Right lung (tissue), 2 donors: ENCODE measurements at regions not wholly inside any gene's neighbourhood (a gene's known extent, or its start where the extent isn't known, plus 50 kb on each side); places are given as distances from the start of the nearest gene placed in this dataset.

Source experiments
- DNase-seq, 2 donors: peaks; one replicate each; pipeline ENCODE4 v3.0.0-alpha.2; 2013

DNA sequence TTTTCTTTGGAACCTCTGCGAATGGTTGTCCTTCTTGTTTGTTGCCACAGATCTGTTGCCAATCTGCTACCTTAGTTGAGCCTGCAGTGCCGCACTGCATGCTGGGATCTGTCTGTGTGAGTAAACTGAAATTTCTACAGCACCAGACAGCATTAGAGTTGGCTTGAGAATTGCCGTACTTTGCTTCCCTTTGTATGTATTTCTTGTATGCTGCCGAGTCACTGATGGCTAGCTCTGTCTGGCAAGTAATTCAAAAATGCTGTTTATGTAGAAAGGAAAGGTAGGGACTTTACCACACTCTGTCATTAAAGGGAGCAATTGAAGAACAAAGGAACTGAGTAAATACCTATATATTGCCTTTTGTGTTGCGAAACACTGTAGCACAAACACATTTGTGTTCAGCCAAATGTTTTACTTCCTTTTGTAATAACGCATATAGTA, 857.4 kb downstream of the USP25 start:
- DNase-seq = peak; percentile 45 to 49

DNA sequence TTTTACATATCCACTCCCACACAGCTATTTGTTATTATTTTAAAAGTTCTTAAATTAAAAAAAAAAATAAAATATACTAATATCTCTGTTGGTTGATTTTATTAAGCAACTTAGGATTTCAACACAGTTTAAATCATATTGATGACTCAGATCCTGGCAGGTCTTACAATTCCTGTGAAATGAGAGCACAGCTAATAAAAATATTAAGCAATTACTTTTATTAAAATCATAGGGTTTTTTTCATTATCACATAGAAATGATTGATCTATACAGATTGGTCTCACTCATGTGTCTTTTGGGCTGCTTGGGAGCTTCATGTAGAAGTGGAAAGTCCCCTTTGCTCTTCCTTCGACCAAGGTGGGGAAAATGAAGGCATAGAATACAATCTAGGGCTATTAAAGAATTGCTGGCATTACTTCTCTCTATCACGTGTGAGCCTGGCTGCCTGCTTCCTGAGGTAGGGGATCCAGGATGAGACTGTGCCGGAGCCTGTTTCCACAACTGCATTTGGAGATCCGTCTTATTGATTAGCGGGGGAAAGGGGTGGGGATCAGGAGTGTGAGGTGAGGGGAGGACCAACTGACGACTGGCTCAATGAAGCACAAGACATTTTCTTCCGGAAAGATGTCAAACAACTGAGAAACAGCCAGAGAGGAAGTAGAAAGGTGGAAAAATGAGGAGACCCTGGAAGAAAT, 858.0 kb downstream of the USP25 start:
- peak; percentile 33 to 50 for DNase-seq

DNA sequence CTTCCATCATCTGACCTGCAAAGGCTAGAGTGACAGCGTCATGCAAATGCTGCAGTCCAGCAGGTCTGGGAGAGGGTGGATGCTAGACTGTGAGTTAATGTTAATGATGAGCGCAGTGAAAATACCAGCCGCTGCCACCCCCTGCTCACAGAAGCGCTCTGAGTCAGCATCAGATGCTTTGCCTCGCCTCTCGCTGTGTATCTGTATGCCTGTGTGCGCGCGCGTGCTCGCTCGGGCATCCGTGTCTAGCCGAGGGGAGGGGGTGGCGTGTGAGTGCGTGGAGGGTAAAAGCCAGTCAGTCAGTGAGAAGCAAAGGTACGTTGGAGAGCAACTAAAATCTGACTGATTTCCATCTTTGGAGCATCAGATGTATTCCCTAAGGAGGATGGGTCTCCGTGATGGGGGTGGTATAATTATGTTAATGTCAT, 858.7 kb downstream of the USP25 start:
- DNase-seq = peak; percentile 61 to 64

DNA sequence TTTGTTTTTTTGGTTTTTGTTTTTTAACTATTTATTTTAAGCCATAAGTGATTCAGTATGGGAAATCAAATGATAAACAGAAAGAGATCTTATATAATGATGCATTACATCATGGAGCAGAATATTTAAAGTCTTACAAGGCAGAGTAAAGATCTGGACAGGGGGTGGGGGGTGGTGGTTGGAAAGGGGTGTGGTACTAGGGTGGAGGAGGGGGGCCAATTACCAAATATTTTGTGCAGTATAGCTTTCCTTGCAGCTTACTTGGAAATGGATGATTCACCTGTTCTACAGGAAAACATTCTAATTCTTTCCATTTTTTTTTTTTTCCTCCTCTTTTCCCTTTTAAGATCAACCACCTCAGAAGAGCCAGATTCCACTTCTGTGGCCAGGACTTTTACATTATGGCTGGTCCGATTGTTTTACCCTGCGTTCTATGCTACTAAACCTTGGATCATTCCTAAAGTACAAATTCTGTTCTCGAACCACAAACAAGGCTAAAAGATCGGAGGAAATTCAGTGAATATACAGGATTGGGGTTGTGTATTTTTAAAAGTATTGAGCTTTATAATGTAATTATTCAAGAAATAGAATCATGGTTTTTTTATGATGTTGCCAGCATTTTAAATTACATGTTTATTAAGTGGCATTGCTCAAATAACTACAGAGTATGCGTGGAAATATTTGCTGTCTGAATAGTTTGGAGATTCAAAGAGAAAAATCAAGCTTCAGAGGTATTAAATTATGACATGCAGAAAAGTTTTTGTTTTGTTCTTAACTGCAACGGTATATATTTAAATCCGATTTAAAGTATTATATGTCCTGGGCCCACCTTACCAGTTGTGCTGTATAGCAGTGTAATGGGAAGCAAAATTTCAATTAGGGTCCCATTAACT, 859.5 kb downstream of the USP25 start:
- DNase-seq = no peak

DNA sequence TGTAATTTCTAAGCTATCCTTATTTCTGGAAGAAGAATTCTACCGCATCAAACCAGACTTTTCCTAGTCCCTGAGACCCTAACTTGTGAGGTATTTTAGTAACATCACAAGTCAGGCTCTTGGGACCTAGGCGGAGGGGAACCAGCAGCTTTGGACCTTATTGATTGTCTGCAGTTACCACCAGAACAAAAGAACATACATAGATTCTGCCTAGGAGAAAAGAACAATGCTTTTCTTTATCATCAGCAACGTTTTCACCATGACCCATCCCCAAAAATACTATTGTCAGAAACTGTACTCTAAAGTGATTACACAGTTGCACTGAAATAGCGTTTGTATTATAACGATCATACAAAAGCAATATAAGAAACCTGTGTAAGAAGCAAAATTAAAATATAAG, 860.4 kb downstream of the USP25 start:
- DNase-seq = no peak

DNA sequence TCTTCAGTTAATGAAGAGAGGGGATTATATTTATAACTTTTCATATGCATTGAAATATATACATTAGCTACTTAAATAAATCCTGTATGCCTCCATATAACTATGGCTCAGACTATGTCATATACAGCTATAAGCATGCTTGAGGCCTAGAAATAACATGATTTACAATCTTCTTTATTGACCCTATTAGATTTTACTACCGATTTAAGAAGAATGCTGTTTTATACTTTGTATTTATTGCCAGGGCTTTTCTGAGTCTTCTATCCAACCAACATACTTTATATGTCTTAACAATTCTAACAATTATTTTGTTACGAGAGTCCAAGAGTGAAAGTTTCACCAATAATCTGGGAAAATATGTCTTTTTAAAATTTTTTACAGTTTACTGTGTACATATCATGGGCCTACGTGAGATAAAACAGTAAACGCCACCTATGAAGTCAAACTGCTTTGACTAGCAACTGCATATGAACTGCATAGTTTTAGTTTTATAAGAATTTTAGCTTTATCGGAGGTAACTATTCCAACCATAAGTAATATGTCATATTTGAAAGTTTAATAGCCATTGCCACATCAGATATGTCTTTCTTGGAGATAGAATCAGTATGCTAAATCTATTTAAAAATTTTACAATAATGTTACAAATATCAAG, 861.0 kb downstream of the USP25 start:
- DNase-seq = no peak

DNA sequence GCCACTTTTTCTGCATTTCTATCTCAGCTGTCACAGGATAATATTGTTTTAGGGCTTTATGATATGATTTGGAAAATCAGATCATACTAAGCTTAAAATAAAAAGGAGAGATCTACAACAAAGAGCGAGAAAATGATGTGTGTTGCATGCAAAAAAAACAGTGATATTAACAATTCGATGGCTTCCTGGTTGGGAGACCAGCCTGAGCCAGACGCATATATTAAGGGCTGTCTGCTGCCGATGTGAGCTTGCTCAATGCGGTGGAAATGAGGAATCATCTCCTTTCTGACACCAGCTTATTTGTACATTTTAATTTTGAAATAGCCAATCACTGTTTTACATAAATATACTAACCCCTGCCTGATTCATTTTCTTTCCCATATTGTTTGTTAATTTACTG, 862.6 kb downstream of the USP25 start:
- DNase-seq = no peak

DNA sequence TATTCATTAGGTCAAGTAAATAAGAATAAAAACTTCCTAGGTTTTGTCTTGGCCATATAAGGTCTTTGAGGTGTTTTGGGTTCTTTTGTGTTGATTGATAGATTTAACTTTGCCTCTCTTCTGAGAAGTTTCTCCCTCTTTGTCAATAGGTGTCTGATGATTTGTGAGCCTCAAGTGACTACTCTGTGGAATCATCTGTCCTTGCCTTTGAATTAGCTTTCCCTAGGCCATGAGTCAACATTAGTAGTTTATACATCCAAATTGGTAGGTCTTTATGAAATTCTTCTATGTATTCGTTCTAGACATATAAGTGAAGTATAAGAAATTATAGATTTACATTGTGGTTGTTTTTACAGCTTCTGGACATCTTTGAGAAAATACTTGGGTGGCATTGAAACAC, 864.4 kb downstream of the USP25 start:
- no peak for DNase-seq

DNA sequence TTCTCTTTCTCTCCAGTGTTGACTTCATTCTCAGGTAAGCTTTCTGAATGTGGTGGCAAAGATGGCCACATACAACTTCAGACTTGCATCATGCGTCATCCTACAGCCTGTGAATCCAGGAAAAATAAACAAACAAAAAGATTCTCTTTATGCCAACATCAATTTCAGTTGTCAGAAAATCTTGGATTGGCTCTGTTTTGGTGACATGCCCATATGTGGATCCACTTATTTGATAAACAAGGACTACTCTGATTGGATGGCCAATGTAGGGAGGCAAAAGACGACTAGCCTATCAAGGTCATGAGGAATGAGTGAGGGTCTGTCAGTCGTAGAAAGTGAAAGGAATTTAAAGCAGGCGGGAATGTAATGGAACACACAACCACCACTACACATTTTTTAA, 866.6 kb downstream of the USP25 start:
- no peak for DNase-seq

DNA sequence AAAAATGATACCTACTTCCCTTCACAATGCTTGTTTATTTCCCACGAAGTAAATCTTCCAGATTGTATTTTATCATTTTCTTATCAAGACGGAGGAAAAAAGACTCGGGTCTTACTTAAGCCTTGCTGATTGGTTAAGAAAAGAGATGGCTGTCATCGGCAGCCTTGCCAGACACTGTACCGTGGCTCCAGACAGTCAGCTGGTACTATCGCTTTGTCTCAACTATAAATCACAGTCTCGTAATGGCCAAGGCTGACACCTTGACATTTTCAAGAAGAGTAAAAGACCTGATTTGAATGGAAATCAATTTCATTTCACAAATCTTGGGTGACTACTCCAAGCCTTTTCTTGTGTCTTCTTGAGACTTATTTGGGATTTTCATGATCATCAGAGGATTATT, 868.0 kb downstream of the USP25 start:
- DNase-seq = no peak

DNA sequence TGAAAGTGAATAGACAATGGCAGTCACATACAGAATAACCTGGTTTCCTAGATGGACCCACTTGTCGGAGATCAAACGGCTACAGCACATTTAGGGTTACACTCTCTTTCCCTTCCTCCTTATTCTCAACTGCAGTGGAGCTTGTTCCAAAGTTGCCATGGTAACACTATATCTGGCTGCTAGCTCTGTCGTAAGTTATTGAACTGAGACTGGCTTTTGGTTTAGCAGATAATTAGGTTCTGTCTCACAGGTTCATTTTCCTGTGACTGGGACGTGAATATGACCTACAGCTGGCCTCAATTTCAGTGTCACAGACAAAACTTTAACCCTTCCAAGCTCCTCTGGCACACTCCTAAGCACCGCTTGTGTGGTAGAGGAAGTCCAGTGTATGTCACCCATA, 875.8 kb downstream of the USP25 start:
- peak; percentile 49 to 60 for DNase-seq

DNA sequence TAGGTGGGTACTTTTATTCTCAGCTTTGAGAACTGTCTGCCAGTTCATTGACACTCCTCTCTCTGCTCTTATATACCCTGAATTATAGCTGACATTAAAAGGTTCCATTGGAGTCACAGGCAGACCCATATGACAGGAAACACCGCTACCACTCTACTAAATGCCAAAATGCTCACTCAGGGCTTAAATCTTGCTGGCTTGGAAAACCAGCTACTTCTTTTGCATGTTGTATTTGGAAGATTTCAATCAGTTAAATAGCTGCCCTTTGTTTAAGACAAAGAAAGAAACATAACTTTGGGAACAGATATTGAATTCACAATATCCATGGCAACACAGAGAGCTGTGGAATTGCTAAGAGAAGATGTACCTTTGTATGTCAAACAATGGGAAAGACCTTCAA, 876.5 kb downstream of the USP25 start:
- no peak for DNase-seq

DNA sequence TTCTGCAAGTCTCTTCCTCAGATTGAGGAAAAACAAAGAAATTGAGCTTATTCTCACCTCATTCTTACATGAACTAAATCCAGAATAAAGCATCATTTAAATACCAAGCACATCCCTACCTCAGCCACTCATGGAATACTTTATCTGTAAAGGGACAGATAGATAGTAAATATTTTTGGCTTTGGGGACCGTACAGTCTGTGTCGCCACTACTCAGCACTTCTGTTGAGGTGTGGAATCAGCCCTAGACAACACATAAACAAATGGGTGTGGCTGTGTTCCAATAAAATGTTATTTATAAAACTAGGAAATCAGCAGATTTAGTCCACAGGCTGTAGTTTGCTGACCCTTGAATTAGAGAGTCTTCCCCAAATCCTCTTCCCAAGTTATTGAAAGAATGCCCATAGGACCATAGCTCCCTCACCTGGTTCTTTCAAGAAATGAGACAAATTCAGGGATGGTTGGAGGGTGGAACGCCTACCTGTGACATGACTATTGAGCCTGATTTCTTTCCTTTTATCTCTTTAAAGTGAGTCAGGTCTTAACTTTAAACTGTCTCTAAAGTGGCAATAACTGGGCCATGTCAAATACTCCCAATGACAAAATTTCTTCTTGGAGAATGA, 878.5 kb downstream of the USP25 start:
- DNase-seq = no peak

DNA sequence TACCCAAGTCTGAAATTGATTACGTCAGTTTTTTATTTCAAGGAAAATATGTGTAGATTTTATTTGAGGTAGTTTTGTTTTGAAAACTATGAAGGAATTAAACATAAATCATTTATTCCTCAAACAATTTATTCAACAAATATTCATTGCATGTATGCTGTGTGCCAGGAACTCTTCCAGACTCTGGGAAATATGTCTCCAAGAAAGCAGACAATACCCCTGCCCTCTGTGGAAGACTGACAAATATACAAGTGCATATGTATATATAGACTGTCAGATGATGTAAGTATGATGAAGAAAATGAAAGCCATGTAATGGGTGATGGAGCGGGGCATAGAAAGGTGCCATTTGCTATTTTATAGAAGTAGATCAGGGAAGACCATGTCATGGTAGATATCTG, 889.5 kb downstream of the USP25 start:
- DNase-seq = no peak

DNA sequence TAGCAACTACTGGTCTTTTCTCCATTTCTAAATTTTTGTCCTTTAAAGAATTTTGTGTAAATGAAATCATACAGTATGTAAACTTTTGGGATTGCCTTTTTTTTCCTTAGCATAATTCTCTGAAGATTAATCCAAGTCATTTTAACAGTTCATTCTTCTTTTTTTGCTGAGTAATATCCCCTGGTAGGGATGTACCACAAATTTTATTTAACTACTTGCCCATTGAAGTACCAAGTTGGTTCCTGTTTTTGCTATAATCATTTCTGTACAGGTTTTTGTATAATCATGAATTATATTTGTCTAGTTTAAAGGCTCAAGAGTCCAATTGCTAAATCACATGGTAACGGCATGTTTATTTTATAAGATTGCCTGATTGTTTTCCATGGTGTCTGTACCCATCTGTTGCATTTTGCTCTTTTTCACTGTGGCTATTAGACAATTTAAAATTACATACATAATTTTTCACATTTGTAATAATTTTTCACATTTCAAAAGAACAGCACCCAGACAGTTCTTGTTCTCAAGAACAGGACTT, 891.1 kb downstream of the USP25 start:
- DNase-seq = no peak

DNA sequence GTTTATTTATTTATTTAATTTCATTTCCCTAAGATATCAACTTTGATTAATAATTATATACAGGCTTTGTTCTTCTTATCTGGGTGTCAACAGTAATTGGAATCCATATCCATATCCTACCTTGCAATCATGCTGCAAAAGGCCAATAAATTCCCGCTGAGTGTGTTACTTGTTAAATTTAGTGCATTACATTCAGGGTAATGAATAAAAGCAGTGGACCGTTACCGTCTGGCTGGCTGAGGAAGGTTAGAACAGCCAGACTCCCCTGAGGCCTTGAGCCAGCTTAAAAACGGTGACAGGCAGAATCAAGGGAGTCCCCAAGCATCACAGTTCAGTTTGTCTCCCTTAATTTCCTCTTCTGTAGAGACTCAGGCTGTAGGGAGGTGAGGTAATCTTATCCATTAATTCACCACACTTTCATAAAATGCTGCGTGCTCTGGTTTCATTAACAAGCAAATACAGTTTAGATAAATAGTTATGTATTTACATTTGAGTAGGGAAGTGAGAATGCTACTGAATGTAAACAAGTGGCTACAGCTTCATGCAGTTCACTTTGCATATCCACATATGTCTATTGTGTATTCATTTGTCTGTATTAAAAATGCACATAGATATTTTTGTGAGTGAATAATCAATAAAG, 888.2 kb upstream of the CXADR start:
- DNase-seq = no peak

DNA sequence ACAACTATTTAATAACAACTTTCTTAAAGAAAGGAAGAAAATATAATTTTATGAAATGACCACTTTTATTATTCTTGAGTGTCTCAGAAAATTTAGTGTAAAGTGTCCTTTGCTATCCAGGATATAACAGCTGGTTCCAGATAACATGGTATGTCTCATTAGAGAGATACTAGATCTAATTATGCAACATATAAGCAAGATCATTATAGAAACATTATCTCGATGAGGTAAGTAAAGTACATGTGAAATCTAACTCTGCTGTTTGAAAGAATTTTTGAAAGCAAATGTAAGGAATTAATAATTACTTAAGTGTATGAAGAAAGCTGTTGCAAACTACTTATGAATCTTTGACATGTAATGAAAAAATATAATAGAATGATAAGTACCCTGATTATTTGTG, 887.4 kb upstream of the CXADR start:
- DNase-seq = peak; percentile 31 to 32

DNA sequence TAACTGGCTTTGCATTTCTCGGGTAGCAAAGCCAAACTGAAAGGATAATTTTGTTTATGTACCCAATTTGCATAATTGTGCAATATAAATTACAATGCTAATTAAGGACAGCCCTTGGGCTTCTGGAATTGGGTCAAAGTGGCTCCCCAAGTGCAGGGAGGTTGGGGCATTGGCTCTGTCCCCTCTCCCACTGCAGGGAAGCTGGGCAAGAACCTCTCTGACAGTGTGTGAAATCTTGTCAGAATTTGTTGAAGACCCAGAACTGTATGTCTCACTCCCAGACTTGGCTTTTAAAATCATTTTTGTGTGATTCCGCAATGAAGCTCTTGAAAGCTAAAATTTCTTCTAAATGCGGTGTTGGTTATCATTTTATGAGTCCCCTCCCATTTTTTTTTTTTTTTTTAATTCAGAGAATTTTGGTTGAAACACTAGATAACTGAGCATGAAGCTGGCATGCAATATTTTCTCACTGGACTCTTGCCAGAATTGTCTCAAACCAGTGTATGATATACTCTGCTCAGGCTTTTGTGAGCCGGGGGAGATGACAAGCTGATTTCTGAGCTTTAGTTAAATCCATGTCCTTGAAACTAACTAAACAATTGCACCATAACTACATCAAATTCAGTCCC, 878.9 kb upstream of the CXADR start:
- peak; percentile 32 to 34 for DNase-seq

DNA sequence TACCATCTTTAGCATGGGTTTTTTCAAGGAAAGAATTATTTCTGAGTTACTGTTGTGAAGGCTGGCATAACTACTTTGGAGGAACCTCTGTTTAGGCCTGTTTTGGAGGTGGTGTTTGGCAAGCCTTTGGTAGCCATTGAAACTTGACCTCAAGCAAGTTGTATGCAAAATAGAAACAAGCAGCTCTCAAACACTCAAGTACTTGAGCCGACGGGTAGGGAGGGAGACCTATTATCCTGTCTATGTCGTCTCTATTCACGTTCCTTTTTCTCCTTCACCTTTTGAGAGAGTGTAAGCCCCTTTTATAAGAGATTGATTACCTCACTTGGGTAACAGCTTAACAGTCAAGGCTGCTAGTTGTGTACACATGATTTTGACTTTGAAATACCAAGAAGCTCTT, 878.3 kb upstream of the CXADR start:
- no peak for DNase-seq

DNA sequence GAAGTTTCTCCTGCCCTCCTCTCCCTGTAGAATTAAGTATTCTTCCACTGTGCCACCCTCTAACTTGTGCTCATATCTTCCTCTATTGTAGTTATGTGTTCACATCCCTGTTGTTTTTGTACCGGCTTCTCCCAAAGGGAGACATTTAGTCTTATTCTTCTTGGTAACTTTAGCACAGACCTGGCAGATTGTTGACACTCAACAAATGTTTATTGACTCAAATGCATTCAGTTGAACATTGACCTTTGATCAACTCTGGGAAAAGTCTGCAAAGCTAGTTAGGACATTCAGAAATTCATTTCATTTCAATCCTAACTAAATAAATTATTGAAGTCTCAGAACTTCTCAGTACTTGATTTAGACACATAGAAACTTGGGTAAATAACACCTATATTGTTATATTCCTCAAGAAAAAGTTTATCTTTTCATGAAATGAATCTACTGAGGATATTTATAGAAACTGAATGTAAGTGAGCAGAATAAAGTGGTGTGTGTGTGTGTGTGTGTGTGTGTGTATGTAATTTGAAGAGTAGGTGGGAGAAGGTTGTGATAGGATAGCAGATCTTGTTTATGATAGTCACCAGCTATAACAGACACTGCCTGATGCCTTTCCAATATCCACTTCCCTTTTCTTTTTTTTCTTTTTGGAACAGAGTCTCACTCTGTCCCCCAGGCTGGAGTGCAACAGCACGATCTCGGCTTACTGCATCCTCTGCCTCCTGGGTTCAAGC, 872.4 kb upstream of the CXADR start:
- DNase-seq = no peak
